ENCODE measurements at regions not wholly inside any gene's neighbourhood (a gene's known extent, or its start where the extent isn't known, plus 50 kb on each side); places are given as distances from the start of the nearest gene placed in this dataset.
"Not testable (repeated sequence)": the region's sequence is repeated elsewhere in the genome, so short reads cannot be mapped to it uniquely, and the experiment has no call there.

- Histone ChIP-seq H3K27me3 (ENCODE audit: insufficient read depth, low read length) (no peaks in the 10 kb centered on the region), H3K9ac (ENCODE audit: extremely low read depth, insufficient read length, low read length) (no peak overlapping the region), H3K56ac (ENCODE audit: insufficient read length, low read depth, low read length) (no peak overlapping the region), H2BK15ac (ENCODE audit: low read depth, low read length) (no peak overlapping the region), H2BK120ac (ENCODE audit: low read depth, low read length, poor library complexity, severe bottlenecking) (no peak overlapping the region), H4K20me1 (ENCODE audit: control insufficient read depth, insufficient read depth, insufficient read length) (no peaks in the 10 kb centered on the region), H4K8ac (replicated peaks; ENCODE audit: insufficient read length, low read depth, low read length) (no peak overlapping the region), H3K4me1 (ENCODE audit: insufficient read depth, low read length) (no peaks in the 10 kb centered on the region), H4K91ac (ENCODE audit: insufficient read length, low read depth, low read length) (no peak overlapping the region), H2BK20ac (ENCODE audit: low read depth, low read length, poor library complexity, severe bottlenecking) (no peak overlapping the region), H3K18ac (ENCODE audit: insufficient read length, low read depth, low read length) (no peak overlapping the region), H3K14ac (ENCODE audit: insufficient read depth, low read length) (no peak overlapping the region), H2BK12ac (ENCODE audit: insufficient read length, low read depth, low read length) (no peak overlapping the region), H3K23ac (ENCODE audit: insufficient read length, low read depth, low read length) (no peak overlapping the region), H3K27ac (ENCODE audit: insufficient read length, low read depth, low read length) (no peak overlapping the region), H3K79me1 (ENCODE audit: insufficient read depth, low read depth, low read length, poor library complexity, severe bottlenecking) (no peaks in the 10 kb centered on the region), H3K9me3 (ENCODE audit: control insufficient read depth, low read depth, low read length) (peaks cover 6% of the 10 kb centered on the region), H3K23me2 (ENCODE audit: insufficient read length, low read depth, low read length, poor library complexity, severe bottlenecking) (no peaks in the 10 kb centered on the region), H3K4ac (ENCODE audit: low read depth, low read length) (no peak overlapping the region), H2AK5ac (ENCODE audit: insufficient read length, low read length) (no peak overlapping the region), H2AFZ (ENCODE audit: low read length) (no peak overlapping the region), H4K5ac (ENCODE audit: insufficient read length, low read depth, low read length) (no peak overlapping the region), H3K79me2 (ENCODE audit: insufficient read depth, low read length) (no peaks in the 10 kb centered on the region), H2BK5ac (ENCODE audit: insufficient read length, low read length) (no peak overlapping the region), H3T11ph (ENCODE audit: low read length) (no peak overlapping the region), H3K4me2 (ENCODE audit: insufficient read depth, insufficient read length, low read length) (no peak overlapping the region)
- H3K4me3 Mint-ChIP-seq = no peak overlapping the region
- H3K27me3 Mint-ChIP-seq (ENCODE audit: low read depth) = peaks cover 8% of the 10 kb centered on the region
- H3K27ac Mint-ChIP-seq = no peak overlapping the region
- WGBS (ENCODE audit: extremely low coverage, insufficient read length, low lambda C conversion rate) = no CpG with 5 or more reads among the region's 4 CpGs
- TF ChIP-seq CTCF (conservative IDR thresholded peaks at IDR 0.05) = no peak
- peaks cover 36 to 51% of the 10 kb centered on the region in 2 experiments for H3K9me3 Mint-ChIP-seq
- no peak for DNase-seq
- no peaks in the 10 kb centered on the region for H3K4me1 Mint-ChIP-seq
- peaks cover 4 to 17% (median 7%) of the 10 kb centered on the region in 3 experiments; a peak in 5 of 7 replicates for H3K36me3 Mint-ChIP-seq (ENCODE audit: insufficient read depth in 1 of 3, low read depth in 3 of 3)
Observed at GRCh38 chr3:13740795-13741194, 139.1 kb downstream of the WNT7A start.

- H3K4me2 ChIP-seq (ENCODE audit: insufficient read depth, insufficient read length, low read length); H3K27ac ChIP-seq (ENCODE audit: insufficient read length, low read depth, low read length); H3K4me1 ChIP-seq (ENCODE audit: insufficient read depth, low read length); H3K56ac ChIP-seq (ENCODE audit: insufficient read length, low read depth, low read length); H4K91ac ChIP-seq (ENCODE audit: insufficient read length, low read depth, low read length); H3K27ac Mint-ChIP-seq; H3K36me3 Mint-ChIP-seq (ENCODE audit: insufficient read depth in 1 of 3, low read depth in 3 of 3); DNase-seq; H4K5ac ChIP-seq (ENCODE audit: insufficient read length, low read depth, low read length); H3K18ac ChIP-seq (ENCODE audit: insufficient read length, low read depth, low read length); H3K27me3 Mint-ChIP-seq (ENCODE audit: low read depth); H2AK5ac ChIP-seq (ENCODE audit: insufficient read length, low read length); H4K20me1 ChIP-seq (ENCODE audit: control insufficient read depth, insufficient read depth, insufficient read length); H3K9me3 ChIP-seq (ENCODE audit: control insufficient read depth, low read depth, low read length); H2BK5ac ChIP-seq (ENCODE audit: insufficient read length, low read length); H2AFZ ChIP-seq (ENCODE audit: low read length); H3K79me2 ChIP-seq (ENCODE audit: insufficient read depth, low read length); H3K14ac ChIP-seq (ENCODE audit: insufficient read depth, low read length); H3K23ac ChIP-seq (ENCODE audit: insufficient read length, low read depth, low read length); H3K23me2 ChIP-seq (ENCODE audit: insufficient read length, low read depth, low read length, poor library complexity, severe bottlenecking); H4K8ac ChIP-seq (replicated peaks; ENCODE audit: insufficient read length, low read depth, low read length); H2BK120ac ChIP-seq (ENCODE audit: low read depth, low read length, poor library complexity, severe bottlenecking); H3K4me3 Mint-ChIP-seq; H3K4ac ChIP-seq (ENCODE audit: low read depth, low read length); H2BK12ac ChIP-seq (ENCODE audit: insufficient read length, low read depth, low read length); H3K9ac ChIP-seq (ENCODE audit: extremely low read depth, insufficient read length, low read length); H2BK15ac ChIP-seq (ENCODE audit: low read depth, low read length); H3T11ph ChIP-seq (ENCODE audit: low read length); H3K27me3 ChIP-seq (ENCODE audit: insufficient read depth, low read length); H2BK20ac ChIP-seq (ENCODE audit: low read depth, low read length, poor library complexity, severe bottlenecking); H3K79me1 ChIP-seq (ENCODE audit: insufficient read depth, low read depth, low read length, poor library complexity, severe bottlenecking): not testable (repeated sequence)
- H3K4me1 Mint-ChIP-seq = peaks cover 9 to 11% of the 10 kb centered on the region in 2 experiments
- no CpG with 5 or more reads among the region's 1 CpG for WGBS (ENCODE audit: extremely low coverage, insufficient read length, low lambda C conversion rate)
- H3K9me3 Mint-ChIP-seq = peaks cover 22 to 38% of the 10 kb centered on the region in 2 experiments
Observed at GRCh38 chr3:13733726-13734125, 146.1 kb downstream of the WNT7A start.

Measured in H9 (cell line).